Fibroblast of pulmonary artery (primary cell): ENCODE measurements at regions not wholly inside any gene's neighbourhood (a gene's known extent, or its start where the extent isn't known, plus 50 kb on each side); places are given as distances from the start of the nearest gene placed in this dataset.

Experiments used
- DNase-seq: peaks from one replicate; pipeline ENCODE4 v3.0.0-alpha.2; 2010; ENCODE audit warnings: low read depth
- H3K4me3 ChIP-seq: replicated peaks from 2 replicates; pipeline ENCODE4 v1.5.1; 2011; ENCODE audit warnings: low read depth, mild to moderate bottlenecking, control low read depth, low read length, moderate library complexity
- TF ChIP-seq, protein P1 (sequence below): IDR thresholded peaks from 2 replicates; pipeline ENCODE4 v1.5.1; 2011; ENCODE audit warnings: mild to moderate bottlenecking, control low read depth, low read length, inconsistent platforms; ENCODE audit errors: missing control alignments

DNA sequence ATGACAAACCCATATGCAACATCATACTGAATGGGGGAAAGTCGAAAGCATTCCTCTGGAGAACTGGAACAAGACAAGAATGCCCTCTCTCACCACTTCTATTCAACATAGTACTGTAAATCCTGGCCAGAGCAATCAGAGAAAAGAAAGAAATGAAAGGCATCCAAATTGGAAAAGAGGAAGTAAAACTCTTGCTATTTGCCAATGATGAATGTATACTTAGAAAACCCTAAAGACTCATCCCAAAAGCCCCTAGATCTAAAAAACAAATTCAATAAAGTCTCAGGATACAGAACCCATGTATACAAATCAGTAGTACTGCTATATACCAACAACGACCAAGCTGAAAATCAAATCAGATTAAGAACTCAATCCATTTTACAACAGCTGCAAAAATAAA is 66.9 kb downstream of the SPATA31C2 start:
- H3K4me3 ChIP-seq, result no peak overlapping the region
- TF ChIP-seq, protein P1, sequence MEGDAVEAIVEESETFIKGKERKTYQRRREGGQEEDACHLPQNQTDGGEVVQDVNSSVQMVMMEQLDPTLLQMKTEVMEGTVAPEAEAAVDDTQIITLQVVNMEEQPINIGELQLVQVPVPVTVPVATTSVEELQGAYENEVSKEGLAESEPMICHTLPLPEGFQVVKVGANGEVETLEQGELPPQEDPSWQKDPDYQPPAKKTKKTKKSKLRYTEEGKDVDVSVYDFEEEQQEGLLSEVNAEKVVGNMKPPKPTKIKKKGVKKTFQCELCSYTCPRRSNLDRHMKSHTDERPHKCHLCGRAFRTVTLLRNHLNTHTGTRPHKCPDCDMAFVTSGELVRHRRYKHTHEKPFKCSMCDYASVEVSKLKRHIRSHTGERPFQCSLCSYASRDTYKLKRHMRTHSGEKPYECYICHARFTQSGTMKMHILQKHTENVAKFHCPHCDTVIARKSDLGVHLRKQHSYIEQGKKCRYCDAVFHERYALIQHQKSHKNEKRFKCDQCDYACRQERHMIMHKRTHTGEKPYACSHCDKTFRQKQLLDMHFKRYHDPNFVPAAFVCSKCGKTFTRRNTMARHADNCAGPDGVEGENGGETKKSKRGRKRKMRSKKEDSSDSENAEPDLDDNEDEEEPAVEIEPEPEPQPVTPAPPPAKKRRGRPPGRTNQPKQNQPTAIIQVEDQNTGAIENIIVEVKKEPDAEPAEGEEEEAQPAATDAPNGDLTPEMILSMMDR, result no peak
- no peak for DNase-seq

- no peak overlapping the region for H3K4me3 ChIP-seq
- TF ChIP-seq, protein P1, result no peak
- no peak for DNase-seq
Measured at GRCh38 chr9:88065619-88066018, 72.7 kb downstream of the SPATA31C2 start.

DNA sequence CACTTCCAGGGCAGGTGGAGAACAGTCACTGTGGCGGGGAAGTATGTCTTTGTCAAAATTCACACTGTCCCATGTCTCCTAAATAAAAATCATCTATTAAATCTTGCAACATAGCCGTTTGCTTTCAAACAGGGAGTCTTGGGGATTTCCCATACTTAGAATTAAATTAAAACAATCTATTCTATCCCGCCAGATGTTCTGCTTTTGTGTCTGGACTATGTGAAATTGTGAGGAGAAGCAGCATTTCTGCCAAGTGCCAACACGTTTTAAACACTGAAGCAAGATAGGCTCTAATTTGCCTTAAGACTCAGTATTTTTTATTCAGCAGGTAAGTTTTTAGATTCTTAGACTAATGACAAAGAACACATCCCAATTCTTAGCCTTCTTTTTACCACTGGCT is 73.7 kb downstream of the SPATA31C2 start:
- TF ChIP-seq, protein P1, result no peak
- no peak for DNase-seq
- H3K4me3 ChIP-seq, result no peak overlapping the region

- TF ChIP-seq, protein P1, result no peak
- H3K4me3 ChIP-seq, result no peak overlapping the region
- DNase-seq, result no peak
Measured at GRCh38 chr9:88060746-88061145, 77.5 kb downstream of the SPATA31C2 start.

GRCh38 chr9:88059469-88059868 is 78.8 kb downstream of the SPATA31C2 start:
- no peak overlapping the region for H3K4me3 ChIP-seq
- DNase-seq, result no peak
- TF ChIP-seq, protein P1, result no peak

DNA sequence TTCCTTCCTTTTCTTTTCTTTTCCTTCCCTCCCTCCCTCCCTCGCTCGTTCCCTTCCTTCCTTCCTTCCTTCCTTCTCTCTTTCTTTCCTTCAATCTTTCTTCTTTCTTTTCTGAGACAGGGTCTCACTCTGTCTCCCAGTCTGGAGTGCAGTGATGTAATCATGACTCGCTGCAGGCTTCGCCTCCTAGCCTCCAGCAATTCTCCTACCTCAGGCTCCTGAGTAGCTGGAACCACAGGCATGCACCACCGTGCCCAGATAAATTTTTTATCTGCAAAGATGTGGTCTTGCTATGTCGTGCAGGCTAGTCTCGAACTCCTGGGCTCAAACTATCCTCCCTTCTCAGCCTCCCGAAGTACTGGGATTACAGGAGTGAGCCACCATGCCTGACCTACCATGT is 81.4 kb downstream of the SPATA31C2 start:
- no peak overlapping the region for H3K4me3 ChIP-seq
- TF ChIP-seq, protein P1, result no peak
- DNase-seq, result no peak

DNA sequence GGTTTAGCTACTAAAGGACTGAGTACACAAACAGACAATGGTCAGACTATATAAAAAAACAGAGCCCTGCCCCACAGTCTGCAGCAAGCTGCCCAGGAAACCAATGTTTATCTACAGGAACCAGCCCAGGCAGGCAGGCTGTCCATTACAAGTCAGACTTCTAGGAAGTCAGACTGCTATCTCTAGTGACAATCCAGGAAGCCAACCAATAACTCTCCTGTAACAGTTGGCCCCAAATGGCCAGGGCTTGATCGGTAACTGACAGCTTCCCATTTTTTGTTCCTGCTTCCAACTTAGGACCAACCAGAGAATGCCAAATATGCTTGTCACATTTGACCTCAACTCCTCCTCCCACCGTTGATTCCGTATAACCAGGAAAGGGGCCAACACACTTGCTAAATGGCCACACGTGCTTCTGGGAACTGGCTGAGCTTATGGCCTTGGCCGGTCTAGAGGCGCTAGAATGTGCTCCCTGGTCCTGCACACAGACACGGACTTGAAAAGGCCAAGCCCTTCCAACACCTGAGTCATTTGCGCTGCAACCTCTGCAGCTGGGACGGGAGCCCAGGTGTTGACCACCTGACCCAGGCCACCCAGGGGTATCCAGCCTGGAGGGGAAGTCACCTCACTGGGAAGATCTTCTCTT is 79.6 kb upstream of the CDK20 start:
- TF ChIP-seq, protein P1, result no peak
- no peak for DNase-seq
- H3K4me3 ChIP-seq, result no peak overlapping the region
